H9 (cell line): ENCODE measurements at regions not wholly inside any gene's neighbourhood (a gene's known extent, or its start where the extent isn't known, plus 50 kb on each side); places are given as distances from the start of the nearest gene placed in this dataset.

Experiments used
- DNase-seq: peaks from one replicate; pipeline ENCODE4 v3.0.0-alpha.2; 2017
- H2AFZ ChIP-seq: one replicate; pipeline ENCODE4 v1.6.1; 2013; ENCODE audit warnings: mild to moderate bottlenecking, low read length, control low read depth, moderate library complexity
- H2AK5ac ChIP-seq: 2 replicates; pipeline ENCODE4 v1.6.1; 2013; ENCODE audit warnings: low read length, control low read depth, mixed read lengths; ENCODE audit not compliant: insufficient read length
- H2BK120ac ChIP-seq: one replicate; pipeline ENCODE4 v1.6.1; 2013; ENCODE audit warnings: low read depth, mild to moderate bottlenecking, low read length, control low read depth, inconsistent platforms; ENCODE audit not compliant: poor library complexity, severe bottlenecking
- H2BK12ac ChIP-seq: 2 replicates; pipeline ENCODE4 v1.6.1; 2013; ENCODE audit warnings: low read length, control low read depth, mixed read lengths, low read depth; ENCODE audit not compliant: insufficient read length
- H2BK15ac ChIP-seq: 2 replicates; pipeline ENCODE4 v1.6.1; 2013; ENCODE audit warnings: low read depth, low read length, control low read depth
- H2BK20ac ChIP-seq: one replicate; pipeline ENCODE4 v1.6.1; 2013; ENCODE audit warnings: low read depth, mild to moderate bottlenecking, low read length, control low read depth, inconsistent platforms; ENCODE audit not compliant: poor library complexity, severe bottlenecking
- H2BK5ac ChIP-seq: 2 replicates; pipeline ENCODE4 v1.6.1; 2013; ENCODE audit warnings: low read length, control low read depth, mixed read lengths; ENCODE audit not compliant: insufficient read length
- H3K14ac ChIP-seq: 2 replicates; pipeline ENCODE4 v1.6.1; 2013; ENCODE audit warnings: low read length, control low read depth; ENCODE audit not compliant: insufficient read depth
- H3K18ac ChIP-seq: 2 replicates; pipeline ENCODE4 v1.6.1; 2013; ENCODE audit warnings: low read depth, mild to moderate bottlenecking, mixed read lengths, low read length, control low read depth; ENCODE audit not compliant: insufficient read length
- H3K23ac ChIP-seq: 2 replicates; pipeline ENCODE4 v1.6.1; 2013; ENCODE audit warnings: low read length, control low read depth, mixed read lengths, low read depth; ENCODE audit not compliant: insufficient read length
- H3K23me2 ChIP-seq: 2 replicates; pipeline ENCODE4 v1.6.1; 2013; ENCODE audit warnings: low read depth, mild to moderate bottlenecking, mixed read lengths, low read length, control low read depth; ENCODE audit not compliant: insufficient read length, poor library complexity, severe bottlenecking
- H3K27ac ChIP-seq: 2 replicates; pipeline ENCODE4 v1.5.1; 2013; ENCODE audit warnings: low read length, control low read depth, mixed read lengths, low read depth; ENCODE audit not compliant: insufficient read length
- H3K27me3 ChIP-seq: 2 replicates; pipeline ENCODE4 v1.6.1; 2013; ENCODE audit warnings: low read length, control low read depth, inconsistent platforms; ENCODE audit not compliant: insufficient read depth
- H3K4ac ChIP-seq: 2 replicates; pipeline ENCODE4 v1.6.1; 2013; ENCODE audit warnings: low read depth, mild to moderate bottlenecking, control low read depth, inconsistent platforms, low read length, moderate library complexity
- H3K4me1 ChIP-seq: 2 replicates; pipeline ENCODE4 v1.6.1; 2013; ENCODE audit warnings: low read length, control low read depth, inconsistent platforms; ENCODE audit not compliant: insufficient read depth
- H3K4me2 ChIP-seq: 2 replicates; pipeline ENCODE4 v1.6.1; 2013; ENCODE audit warnings: low read length, control low read depth, mixed read lengths; ENCODE audit not compliant: insufficient read length, insufficient read depth
- H3K56ac ChIP-seq: 2 replicates; pipeline ENCODE4 v1.6.1; 2013; ENCODE audit warnings: low read depth, mild to moderate bottlenecking, mixed read lengths, low read length, control low read depth; ENCODE audit not compliant: insufficient read length
- H3K79me1 ChIP-seq: 2 replicates; pipeline ENCODE4 v1.6.1; 2013; ENCODE audit warnings: low read depth, mild to moderate bottlenecking, moderate library complexity, low read length, control low read depth, inconsistent platforms; ENCODE audit not compliant: insufficient read depth, poor library complexity, severe bottlenecking
- H3K79me2 ChIP-seq: 2 replicates; pipeline ENCODE4 v1.6.1; 2013; ENCODE audit warnings: low read length, control low read depth, inconsistent platforms; ENCODE audit not compliant: insufficient read depth
- H3K9ac ChIP-seq: 2 replicates; pipeline ENCODE4 v1.6.1; 2013; ENCODE audit warnings: low read length, control low read depth, mixed read lengths; ENCODE audit not compliant: insufficient read length; ENCODE audit errors: extremely low read depth
- H3K9me3 ChIP-seq: one replicate; pipeline ENCODE4 v1.6.1; 2013; ENCODE audit warnings: low read depth, low read length, inconsistent platforms; ENCODE audit not compliant: control insufficient read depth
- H3T11ph ChIP-seq: one replicate; pipeline ENCODE4 v1.6.1; 2013; ENCODE audit warnings: mild to moderate bottlenecking, low read length, control low read depth, inconsistent platforms
- H4K20me1 ChIP-seq: one replicate; pipeline ENCODE4 v1.6.1; 2013; ENCODE audit not compliant: control insufficient read depth, insufficient read length, insufficient read depth
- H4K5ac ChIP-seq: 2 replicates; pipeline ENCODE4 v1.6.1; 2013; ENCODE audit warnings: low read depth, mild to moderate bottlenecking, mixed read lengths, low read length, control low read depth; ENCODE audit not compliant: insufficient read length
- H4K8ac ChIP-seq: replicated peaks from 2 replicates; pipeline ENCODE4 v1.6.1; 2013; ENCODE audit warnings: low read length, control low read depth, mixed read lengths, low read depth; ENCODE audit not compliant: insufficient read length
- H4K91ac ChIP-seq: 2 replicates; pipeline ENCODE4 v1.6.1; 2013; ENCODE audit warnings: low read depth, mild to moderate bottlenecking, moderate library complexity, mixed read lengths, low read length, control low read depth; ENCODE audit not compliant: insufficient read length
- H3K27ac Mint-ChIP-seq, 3 experiments: 2 replicates in 2 of 3; 3 replicates in 1 of 3; pipeline ENCODE4 v1.8.0; 2020 to 2021; ENCODE audit warnings: mixed read lengths in 3 of 3, mild to moderate bottlenecking in 1 of 3, moderate library complexity in 1 of 3
- H3K27me3 Mint-ChIP-seq: 2 replicates; pipeline ENCODE4 v1.8.0; 2021; ENCODE audit warnings: low read depth, mild to moderate bottlenecking, moderate library complexity, mixed read lengths
- H3K36me3 Mint-ChIP-seq, 3 experiments: 2 replicates in 2 of 3; 3 replicates in 1 of 3; pipeline ENCODE4 v1.8.0; 2020 to 2021; ENCODE audit warnings: low read depth in 3 of 3, mixed read lengths in 3 of 3; ENCODE audit not compliant: insufficient read depth in 1 of 3
- H3K4me1 Mint-ChIP-seq, 2 experiments: 2 replicates each; pipeline ENCODE4 v1.8.0; 2020; ENCODE audit warnings: mixed read lengths in 2 of 2
- H3K4me3 Mint-ChIP-seq, 2 experiments: 2 replicates in 1 of 2; 3 replicates in 1 of 2; pipeline ENCODE4 v1.8.0; 2020 to 2021; ENCODE audit warnings: mild to moderate bottlenecking in 2 of 2, mixed read lengths in 2 of 2, moderate library complexity in 1 of 2
- H3K9me3 Mint-ChIP-seq, 2 experiments: 2 replicates in 1 of 2; 3 replicates in 1 of 2; pipeline ENCODE4 v1.8.0; 2020; ENCODE audit warnings: mild to moderate bottlenecking in 2 of 2, mixed read lengths in 2 of 2, moderate library complexity in 1 of 2
- CTCF ChIP-seq: fragments of 200-600 bp; sonication (generic); conservative IDR thresholded peaks from 3 replicates; pipeline ENCODE4 v1.8.0; 2021; ENCODE audit warnings: antibody characterized with exemption, mild to moderate bottlenecking
- WGBS: extraction: QIAGEN DNeasy Blood & Tissue Kit; methylation state at CpG from one replicate; pipeline ENCODE4 v1.1.7; 2013; ENCODE audit warnings: missing lambda C conversion rate, low lambda C conversion rate, mixed read lengths; ENCODE audit not compliant: insufficient read length; ENCODE audit errors: extremely low coverage; 5-methylcytosine and 5-hydroxymethylcytosine counted together

- H3K14ac ChIP-seq = no peak overlapping the region
- H3K56ac ChIP-seq = no peak overlapping the region
- no CpG with 5 or more reads among the region's 6 CpGs for WGBS
- no peaks in the 10 kb centered on the region for H3K23me2 ChIP-seq
- no peak overlapping the region for H3K18ac ChIP-seq
- no peaks in the 10 kb centered on the region for H3K79me1 ChIP-seq
- Mint-ChIP-seq H3K4me3 (no peak overlapping the region), H3K27me3 (no peaks in the 10 kb centered on the region; the same call in none of the 2 replicates), H3K9me3 (no peaks in the 10 kb centered on the region), H3K36me3 (no peaks in the 10 kb centered on the region; a peak in 1 of 7 replicates), H3K27ac (no peak overlapping the region), H3K4me1 (0 out of 4 replicates have a peak, but pooled peaks cover 0 to 1% of the 10 kb centered on the region in 2 experiments)
- no peak overlapping the region for H4K8ac ChIP-seq
- H2BK20ac ChIP-seq = no peak overlapping the region
- no peak overlapping the region for H2BK5ac ChIP-seq
- DNase-seq = no peak
- H4K5ac ChIP-seq = no peak overlapping the region
- H3K4me1 ChIP-seq = no peaks in the 10 kb centered on the region
- H3K4me2 ChIP-seq = no peak overlapping the region
- no peaks in the 10 kb centered on the region for H4K20me1 ChIP-seq
- H2BK12ac ChIP-seq = no peak overlapping the region
- H2BK15ac ChIP-seq = no peak overlapping the region
- H3K27me3 ChIP-seq = no peaks in the 10 kb centered on the region
- H2AFZ ChIP-seq = no peak overlapping the region
- H3K4ac ChIP-seq = no peak overlapping the region
- no peak overlapping the region for H4K91ac ChIP-seq
- H2BK120ac ChIP-seq = no peak overlapping the region
- no peak overlapping the region for H3T11ph ChIP-seq
- no peaks in the 10 kb centered on the region for H3K9me3 ChIP-seq
- TF ChIP-seq CTCF = no peak
- H3K9ac ChIP-seq = no peak overlapping the region
- no peak overlapping the region for H3K27ac ChIP-seq
- no peaks in the 10 kb centered on the region for H3K79me2 ChIP-seq
- H2AK5ac ChIP-seq = no peak overlapping the region
- H3K23ac ChIP-seq = no peak overlapping the region
Measured at GRCh38 chr16:5815570-5816237, 718.1 kb upstream of the EEF2KMT start.
